Hepatic stellate cell (primary cell): ENCODE measurements at regions not wholly inside any gene's neighbourhood (a gene's known extent, or its start where the extent isn't known, plus 50 kb on each side); places are given as distances from the start of the nearest gene placed in this dataset.
"Not testable (repeated sequence)": the region's sequence is repeated elsewhere in the genome, so short reads cannot be mapped to it uniquely, and the experiment has no call there.

Source experiments
- DNase-seq: peaks from one replicate; pipeline ENCODE4 v3.0.0; 2011; ENCODE audit warnings: low spot score

DNA sequence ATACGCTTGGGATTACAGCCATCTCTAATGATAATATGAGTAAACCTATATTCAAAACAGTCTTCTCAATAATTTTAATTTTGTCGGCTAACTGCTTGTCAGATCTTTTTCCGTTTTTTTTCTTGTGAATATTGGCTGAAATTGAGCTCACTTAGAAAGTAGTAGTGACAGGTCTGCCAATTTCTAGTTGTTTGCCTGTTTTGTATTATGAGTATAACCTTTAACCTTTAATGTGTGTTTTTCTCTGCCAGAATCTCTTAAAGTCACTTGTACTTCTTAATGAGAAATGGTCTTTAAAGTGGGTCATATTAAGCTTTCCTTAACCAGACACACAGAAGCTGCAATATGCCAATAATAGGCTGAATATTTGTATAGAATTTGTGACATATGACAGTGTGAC, 511.0 kb downstream of the CSNK1G3 start:
- no peak for DNase-seq

DNA sequence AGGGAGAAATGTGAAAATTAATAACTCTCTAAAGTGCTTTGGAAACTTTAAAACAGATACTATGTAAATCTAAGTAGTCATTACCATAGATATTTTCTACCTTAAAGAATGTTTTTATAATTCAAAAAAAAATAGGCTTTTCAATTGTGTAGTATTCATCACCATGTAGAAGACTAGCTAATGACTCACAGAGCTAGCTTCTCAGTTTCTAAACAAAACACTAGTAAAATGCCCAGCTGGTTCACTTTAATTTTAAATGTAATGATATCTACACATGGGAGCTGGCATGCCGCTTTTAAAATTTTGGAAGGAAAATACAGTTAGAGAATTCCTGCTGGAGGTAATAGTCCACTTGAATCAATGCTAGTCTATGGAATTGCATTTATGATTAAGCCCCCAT, 509.8 kb downstream of the CSNK1G3 start:
- no peak for DNase-seq

DNA sequence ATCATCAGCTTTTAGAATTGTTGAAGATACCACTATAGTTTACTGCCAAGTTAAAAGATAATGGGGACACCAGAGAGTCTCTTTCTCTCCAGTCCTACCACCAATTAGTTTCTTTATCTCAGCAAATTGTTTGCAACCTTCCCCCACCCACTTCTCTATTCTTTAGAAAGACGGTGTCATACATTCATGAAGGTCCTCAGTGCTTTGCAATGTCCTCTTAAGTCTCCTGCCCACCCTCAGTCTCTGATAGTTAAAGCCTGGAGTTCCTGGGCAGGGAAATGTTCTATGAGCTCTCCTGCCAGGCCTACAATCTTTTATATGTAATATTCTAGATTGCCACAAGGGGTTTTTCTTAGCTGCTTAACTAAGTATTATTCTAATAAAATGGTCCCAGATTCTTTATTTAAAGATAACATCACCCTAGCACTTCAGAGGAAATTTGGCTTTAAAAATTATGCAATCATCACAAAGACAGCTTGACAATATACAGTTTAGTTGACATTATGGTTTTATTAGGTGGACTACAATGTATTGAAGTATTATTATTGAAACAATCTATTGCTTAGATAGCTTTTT, 509.2 kb downstream of the CSNK1G3 start:
- DNase-seq: no peak

DNA sequence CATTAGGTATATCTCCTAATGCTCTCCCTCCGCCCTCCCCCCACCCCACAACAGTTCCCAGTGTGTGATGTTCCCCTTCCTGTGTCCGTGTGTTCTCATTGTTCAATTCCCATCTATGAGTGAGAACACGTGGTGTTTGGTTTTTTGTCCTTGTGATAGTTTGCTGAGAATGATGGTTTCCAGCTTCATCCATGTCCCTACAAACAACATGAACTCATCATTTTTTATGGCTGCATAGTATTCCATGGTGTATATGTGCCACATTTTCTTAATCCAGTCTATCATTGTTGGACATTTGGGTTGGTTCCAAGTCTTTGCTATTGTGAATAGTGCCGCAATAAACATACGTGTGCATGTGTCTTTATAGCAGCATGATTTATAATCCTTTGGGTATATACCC, 505.3 kb downstream of the CSNK1G3 start:
- not testable (repeated sequence) for DNase-seq

DNA sequence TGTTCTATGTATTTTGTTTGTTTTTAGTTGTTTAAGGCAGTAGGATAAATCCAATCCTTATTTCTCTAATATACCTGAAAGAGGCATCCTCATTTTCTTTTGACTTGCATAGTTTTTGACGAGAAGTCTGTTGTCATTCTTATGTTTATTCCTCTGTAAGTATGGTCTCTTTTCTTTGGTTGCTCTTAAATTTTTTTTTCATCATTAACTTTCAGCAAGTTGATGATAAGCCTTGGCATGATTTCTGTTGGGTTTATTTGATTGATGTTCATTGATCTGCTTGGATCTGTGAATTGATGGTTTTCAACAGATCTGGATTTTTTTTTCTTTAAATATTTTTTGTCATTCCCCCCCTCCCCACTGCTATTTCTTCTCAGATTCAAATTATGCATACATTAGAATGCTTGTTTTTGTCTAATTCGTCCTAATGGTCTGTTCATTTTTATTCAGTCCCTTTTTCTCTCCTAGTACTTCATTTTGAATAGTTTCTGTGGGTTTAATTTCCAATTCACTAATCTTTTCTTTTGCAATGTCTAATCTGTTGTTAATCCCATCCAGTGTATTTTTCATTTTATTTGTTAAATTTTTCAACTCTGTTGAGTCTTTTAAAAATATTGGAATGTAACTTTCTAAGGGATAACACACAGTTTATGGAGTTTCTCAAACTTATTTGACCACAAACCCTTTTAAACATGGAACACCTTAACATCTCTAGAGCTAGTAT, 495.9 kb downstream of the CSNK1G3 start:
- no peak for DNase-seq

DNA sequence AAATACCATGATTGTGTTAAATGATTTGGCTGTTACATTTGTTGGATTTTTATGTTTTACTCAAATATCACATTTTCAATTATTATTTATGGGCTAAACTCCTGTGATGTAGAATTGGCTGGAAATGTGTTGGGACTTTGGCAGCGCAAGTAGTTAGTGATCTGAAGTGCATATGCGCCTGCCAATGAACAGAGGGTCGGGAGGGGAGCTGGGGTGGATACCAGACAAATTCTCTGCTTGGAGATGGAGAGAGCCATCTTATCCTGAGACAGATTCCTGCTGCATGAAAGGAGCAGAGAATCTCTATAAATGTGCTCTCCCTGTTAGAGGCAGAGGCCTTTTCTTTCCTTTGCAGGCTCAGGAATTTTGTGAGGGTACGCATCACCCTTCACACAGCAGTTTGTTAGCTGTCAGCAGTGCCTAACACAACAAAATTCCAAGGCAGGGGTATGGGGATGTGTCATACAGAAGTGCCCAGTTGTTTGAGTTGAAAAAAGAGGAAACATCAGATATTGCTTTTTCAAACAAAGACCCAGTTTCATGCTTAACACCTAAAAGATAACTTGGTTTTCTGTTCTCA, 489.1 kb downstream of the CSNK1G3 start:
- DNase-seq: no peak

DNA sequence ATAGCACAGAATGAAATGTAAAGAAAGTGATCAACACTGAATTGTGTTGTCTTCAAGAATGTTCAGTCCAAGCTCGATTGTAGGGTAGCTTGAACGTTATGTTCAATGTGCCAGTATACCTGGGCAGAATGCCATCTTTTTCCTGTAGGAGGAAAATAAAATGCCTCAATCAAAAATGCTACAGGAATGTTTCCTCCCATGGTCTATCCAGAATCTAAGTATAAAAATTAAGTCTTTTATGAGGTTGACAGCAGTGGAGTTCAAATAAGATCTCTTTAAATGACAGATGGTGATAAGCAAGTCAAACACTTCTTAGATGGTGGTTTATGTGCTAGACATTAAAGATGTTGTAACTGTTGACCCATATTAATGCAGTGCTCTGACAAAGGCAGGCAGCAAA, 488.6 kb downstream of the CSNK1G3 start:
- DNase-seq: no peak

DNA sequence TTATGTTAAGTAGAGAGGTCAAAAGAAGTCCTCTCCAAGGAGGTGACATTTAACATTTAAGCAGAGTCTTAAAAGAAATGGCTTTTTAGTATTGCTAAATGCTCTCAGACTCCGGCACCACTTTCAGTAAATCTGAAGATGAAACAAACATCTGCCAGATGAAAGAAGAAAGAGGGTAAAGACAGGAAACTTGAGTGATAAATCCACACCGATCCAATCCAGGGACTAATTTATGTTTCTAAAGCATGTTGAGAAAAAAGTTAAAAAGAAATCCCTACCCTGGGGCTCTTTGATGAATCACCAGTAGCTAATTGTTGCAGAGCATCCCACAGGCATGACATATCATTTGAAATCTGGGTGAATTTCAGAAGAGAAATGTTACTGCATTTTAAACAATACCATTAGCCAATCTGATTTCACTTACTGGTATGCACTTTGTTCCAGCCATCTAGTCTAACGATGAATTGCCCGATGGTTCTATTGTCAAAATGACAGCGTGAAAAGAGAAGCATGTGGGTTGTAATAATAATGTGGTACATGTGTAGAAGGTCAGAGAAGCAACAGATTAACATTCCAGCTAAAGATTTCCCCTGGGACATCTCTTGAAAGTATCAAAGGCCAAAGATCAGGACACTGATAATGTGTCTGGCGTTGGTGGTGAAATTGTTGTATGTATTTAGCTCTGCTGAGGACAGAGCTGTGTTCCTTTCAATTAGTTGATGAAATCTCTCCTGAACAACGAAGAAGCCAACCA, 485.7 kb downstream of the CSNK1G3 start:
- peak; percentile 2 for DNase-seq

DNA sequence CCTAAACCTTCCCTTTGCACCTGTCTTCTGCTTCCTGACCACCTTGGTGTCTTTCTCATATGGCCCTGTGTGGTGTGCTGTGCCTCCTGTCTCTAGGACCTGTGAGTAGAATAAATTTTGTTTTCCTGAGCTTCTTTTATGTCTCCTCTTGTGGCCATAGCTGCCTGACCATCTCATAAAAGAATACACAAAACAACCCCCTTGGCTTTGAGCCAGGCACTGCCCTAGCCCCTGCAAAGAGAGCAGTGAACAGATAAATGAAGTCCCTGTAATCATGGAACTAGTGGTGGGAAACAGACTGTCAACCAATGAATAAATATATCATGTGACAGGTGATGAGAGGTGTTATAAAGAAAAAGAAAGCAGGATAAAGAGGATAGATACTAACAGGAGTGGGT, 485.1 kb downstream of the CSNK1G3 start:
- DNase-seq: no peak

DNA sequence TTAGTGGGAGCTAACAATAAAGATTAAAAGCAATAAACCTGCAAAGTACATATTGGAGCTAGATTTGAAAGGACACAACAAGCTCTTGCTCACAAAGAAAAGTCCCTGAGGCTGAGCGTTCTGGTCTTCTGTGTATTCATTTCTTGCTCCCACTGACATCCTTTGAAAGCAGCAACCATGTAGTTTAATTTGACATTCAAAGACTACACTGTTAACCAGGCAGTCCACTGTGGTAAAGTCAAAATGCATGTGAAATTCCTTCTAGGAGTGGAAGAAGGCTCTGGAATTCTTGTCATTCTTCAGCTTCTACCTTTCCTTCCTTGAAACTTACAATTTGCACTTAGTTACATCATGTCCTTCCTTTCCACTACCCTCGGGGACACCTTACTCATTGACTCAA, 480.7 kb downstream of the CSNK1G3 start:
- no peak for DNase-seq

DNA sequence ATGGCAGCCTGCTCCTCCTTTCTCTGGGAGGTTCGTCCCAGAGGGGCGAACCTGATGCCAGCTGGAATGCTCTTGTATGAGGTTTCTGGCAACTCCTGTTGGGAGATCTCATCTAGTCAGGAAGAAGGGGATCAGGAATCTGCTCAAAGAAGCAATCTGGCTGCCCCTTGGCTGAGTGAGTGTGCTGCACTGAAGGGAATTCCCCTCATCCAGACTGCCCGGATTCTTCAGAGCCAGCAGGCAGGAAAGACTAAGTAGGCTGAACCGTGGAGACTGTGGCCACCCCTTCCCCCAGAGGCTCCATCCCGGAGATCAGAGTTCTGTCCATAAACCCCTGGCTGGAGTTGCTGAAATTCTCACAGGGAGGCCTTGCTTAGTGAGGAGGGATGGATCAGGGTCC, 476.0 kb downstream of the CSNK1G3 start:
- no peak for DNase-seq

DNA sequence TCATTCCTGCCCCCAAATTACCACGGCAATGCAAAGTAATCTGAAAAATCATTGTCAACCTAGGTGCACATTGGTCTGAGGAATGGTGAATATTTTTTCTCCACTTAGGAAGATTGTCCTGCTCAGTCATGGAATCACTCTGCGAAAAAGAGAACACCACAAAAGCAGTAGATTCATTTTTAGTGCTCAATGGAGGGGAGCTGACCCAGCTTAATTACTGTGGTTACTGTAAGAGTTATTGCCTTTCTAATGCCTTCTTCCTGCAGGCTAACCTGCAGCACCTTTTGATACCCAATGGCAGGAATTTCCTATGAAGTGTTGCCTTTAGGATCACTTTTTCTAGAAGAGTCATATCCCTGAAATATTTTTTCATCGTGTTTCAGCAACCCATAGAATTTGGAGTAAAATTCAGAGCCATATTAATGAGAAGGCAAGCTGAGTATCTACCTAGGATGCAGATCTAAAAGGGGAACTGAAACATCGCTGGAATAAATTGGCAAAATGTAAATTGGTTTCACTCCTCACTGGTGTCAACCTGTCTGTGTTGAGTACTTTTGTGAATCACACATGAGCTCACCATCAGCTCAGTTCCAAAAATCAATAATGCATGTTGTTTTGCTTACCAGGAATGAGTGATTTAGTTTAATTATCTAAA, 464.5 kb downstream of the CSNK1G3 start:
- DNase-seq: no peak

DNA sequence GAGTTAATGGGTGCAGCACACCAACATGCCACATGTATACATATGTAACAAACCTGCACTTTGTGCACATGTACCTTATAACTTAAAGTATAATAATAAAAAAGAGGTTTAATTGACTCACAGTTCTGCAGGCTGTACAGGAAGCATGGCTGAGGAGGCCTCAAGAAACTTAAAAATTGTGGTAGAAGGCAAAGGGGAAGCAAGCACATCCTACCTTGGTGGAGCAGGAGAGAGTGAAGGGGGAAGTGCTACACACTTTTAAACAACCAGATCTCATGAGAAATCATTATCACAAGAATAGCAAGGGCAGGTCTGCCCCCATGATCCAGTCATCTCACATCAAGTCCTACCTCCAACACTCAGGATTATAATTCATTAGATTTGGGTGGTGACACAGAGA, 463.5 kb downstream of the CSNK1G3 start:
- not testable (repeated sequence) for DNase-seq

DNA sequence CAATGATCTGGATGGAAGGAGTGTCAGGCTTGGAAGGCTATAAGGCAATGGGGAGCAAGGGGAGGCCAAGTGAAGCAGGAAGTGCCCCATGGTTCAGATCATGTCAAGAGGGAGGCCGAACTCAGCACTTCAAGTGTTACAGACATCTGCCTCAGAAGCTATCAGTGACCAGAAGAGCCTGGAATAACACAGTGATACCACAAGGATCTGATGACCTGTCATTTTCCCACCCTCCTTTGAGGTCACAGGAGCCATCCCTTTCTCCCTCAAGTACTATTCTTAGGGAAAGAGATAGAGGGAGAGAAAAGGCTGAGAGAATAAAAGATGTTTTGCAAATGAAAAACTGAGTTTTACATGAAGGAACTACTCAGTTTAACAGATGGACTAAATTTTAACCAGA, 454.8 kb downstream of the CSNK1G3 start:
- DNase-seq: no peak

DNA sequence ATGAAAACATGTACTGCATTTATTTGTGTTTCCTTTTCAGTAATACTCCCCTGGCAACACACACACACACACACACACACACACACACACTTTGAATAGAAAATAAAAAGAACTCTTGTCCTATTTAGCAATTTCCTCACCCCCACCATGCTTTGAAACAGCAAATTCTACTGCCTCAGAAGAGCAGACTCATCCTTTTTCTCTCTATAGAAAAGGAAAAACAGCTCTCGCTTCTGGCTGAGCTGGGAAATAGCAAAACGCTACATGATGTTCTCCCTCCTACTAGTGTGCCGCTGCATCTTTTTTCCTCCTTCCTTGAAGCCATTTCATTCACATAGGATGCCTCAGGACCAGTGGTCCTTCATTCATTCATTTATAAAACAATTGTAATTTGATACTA, 453.6 kb downstream of the CSNK1G3 start:
- no peak for DNase-seq

DNA sequence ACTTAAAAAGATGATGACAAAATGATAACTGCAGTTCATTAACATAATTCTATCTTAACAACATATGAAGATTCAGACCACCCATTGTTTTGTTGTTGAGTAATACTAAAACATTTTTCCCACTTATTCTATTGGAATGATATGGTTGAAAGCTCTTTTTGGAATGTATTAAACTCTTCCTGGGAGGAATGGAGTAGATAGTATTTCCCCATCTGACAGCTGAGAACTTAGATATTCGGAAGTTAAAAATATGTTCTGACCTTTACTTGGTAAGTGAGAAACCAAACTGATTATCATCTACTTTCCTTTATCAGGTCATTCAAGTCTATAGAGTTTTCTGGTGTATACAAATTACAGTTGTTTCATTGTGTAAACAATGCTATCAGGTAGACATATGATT, 452.9 kb downstream of the CSNK1G3 start:
- DNase-seq: no peak

DNA sequence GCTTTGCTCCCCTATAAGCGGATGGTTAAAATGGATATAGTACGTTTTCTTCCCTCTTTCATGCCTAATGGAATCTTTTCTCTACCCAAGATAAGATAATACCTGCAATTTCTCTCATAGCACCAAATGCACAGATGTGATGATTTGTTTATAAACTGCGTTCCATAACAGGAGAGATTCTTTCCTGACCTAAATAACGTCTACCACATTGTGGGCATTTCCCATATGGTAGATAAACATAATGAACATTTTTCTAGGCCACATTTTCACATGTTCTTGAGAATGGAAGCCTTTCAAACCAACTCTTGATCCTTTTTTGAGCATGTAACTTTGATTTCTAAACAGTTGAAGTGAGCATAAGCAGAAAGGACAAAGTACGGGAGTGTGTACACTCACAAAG, 448.5 kb downstream of the CSNK1G3 start:
- no peak for DNase-seq

DNA sequence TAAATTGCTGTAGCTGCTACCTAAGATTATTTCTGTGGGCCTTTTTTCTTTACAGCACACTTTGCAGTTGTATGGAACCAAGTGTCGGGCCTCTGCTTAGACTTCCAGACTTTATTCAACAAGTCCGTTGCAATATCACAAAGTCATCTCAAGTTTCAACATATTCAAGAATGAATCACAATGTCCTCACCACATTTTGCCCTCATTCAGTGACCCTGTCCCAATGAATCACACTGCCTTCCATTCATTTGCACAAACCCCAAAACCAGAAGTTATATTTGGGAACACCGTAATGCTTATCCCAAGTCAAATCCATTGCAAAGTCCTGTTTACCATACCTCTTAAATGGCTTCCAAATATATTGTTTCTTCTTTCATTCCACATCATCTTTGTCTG, 439.6 kb downstream of the CSNK1G3 start:
- peak; percentile 55 for DNase-seq

DNA sequence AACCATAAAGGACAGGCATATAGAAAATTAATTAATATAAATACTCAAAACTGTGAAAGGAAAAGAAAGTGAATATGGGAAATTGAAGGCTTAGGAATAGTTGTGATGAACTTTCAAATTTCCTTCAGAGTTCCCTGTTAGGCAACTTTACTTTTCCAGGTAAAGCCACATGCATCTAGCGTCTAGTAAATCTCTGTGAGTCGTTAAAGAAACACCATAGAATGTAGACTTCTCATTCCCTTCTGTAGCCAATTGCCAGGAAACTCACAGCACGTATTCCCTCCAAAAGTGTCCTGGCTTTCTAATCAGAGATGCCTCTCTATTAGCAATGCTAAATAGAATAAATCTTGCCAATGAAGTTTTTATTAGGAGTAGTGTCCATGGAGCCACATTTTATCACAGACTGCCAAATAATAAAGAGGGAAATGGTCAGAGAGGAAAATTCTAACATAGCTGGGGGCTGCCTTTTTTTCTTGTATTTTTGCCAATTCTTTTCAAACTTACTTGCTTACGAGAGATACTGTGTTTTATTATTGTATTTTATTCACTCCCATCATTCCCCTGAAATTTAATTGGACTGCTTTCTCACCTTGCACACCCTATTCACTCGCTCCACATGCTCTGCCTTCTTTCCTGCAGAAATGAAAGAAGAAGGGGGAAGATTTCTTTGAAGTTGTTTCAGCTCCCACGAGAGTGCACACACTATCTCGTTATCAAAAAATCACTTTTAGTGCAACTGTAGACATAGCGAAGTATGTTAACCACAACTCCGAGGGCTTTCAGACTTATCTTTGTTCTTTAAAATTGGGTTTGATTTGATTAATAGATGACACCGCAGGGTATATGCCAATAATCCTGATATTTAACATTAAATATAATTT, 439.0 kb downstream of the CSNK1G3 start:
- no peak for DNase-seq

DNA sequence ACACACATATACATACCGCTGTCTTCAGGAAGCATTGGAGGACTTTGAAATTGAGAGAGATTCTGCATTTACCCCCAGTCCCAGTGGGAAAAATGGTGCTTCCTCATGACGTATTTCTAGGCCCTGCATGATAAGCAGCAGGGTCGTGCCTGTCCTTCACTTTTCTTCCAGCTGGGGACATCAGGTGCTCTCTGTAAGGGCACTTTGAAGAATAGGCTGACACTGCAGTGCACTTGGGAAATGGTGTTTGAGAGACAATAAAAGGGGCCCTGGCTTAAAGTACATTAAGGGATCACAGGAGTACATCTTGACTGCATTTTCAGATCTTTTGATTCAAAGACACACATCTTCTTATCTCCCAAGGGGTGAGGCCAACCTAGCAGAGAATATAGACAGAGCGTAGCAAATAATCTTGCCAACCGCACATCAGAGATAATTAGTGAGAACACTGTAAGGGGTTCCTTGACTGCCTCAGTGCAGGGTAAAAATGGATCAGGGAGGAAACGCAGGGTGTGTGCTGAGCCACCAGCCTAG, 437.9 kb downstream of the CSNK1G3 start:
- no peak for DNase-seq
